ENCODE measurements at regions not wholly inside any gene's neighbourhood (a gene's known extent, or its start where the extent isn't known, plus 50 kb on each side); places are given as distances from the start of the nearest gene placed in this dataset.

DNA sequence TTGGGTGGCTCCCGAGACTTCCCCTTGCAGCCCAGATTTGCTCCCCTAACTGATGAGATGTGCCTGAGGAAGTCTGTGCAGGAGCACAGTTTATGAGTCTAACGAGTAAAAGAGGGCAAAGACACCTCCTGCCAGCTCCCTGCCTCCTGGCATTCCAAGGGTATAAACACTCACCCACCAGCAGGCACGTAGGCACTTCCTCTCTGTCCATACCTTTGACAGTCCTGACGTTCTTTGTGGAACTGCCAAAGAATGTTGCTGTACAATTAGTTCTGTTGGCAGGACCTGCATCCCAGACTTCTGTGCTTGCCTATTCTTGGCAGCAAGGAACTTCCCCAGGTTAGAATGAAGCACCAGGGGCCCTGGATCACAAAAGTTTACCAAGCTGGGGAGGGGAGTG lies 889.3 kb downstream of the BCL11B start:
- TF ChIP-seq MXI1 (IDR thresholded peaks at IDR 0.05; ENCODE audit: borderline replicate concordance, low read depth, low read length), result no peak
- TF ChIP-seq, protein P1, sequence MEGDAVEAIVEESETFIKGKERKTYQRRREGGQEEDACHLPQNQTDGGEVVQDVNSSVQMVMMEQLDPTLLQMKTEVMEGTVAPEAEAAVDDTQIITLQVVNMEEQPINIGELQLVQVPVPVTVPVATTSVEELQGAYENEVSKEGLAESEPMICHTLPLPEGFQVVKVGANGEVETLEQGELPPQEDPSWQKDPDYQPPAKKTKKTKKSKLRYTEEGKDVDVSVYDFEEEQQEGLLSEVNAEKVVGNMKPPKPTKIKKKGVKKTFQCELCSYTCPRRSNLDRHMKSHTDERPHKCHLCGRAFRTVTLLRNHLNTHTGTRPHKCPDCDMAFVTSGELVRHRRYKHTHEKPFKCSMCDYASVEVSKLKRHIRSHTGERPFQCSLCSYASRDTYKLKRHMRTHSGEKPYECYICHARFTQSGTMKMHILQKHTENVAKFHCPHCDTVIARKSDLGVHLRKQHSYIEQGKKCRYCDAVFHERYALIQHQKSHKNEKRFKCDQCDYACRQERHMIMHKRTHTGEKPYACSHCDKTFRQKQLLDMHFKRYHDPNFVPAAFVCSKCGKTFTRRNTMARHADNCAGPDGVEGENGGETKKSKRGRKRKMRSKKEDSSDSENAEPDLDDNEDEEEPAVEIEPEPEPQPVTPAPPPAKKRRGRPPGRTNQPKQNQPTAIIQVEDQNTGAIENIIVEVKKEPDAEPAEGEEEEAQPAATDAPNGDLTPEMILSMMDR (conservative IDR thresholded peaks at IDR 0.05; ENCODE audit: low read depth, low read length), result no peak
- TF ChIP-seq MAFK (IDR thresholded peaks at IDR 0.05; ENCODE audit: low read depth, low read length), result no peak
- no peak for TF ChIP-seq POLR2A (IDR thresholded peaks at IDR 0.05; ENCODE audit: low read depth, low read length)

All from IMR-90 (cell line).